ENCODE measurements at regions not wholly inside any gene's neighbourhood (a gene's known extent, or its start where the extent isn't known, plus 50 kb on each side); places are given as distances from the start of the nearest gene placed in this dataset.

- TF ChIP-seq CTCF (IDR thresholded peaks at IDR 0.05): no peak
- no peaks in the 10 kb centered on the region for H3K36me3 Mint-ChIP-seq (ENCODE audit: low read depth)
- no peak overlapping the region for H3K4me3 Mint-ChIP-seq
- H3K9me3 Mint-ChIP-seq: peaks cover 7% of the 10 kb centered on the region
- DNase-seq: no peak
- H3K4me1 Mint-ChIP-seq: no peaks in the 10 kb centered on the region
- H3K27me3 Mint-ChIP-seq (ENCODE audit: low read depth, poor library complexity): peaks cover 3% of the 10 kb centered on the region
- H3K27ac Mint-ChIP-seq: no peak overlapping the region
Measured at GRCh38 chr2:125681976-125682805, 973.8 kb upstream of the GYPC start.

- Mint-ChIP-seq H3K4me1 (no peaks in the 10 kb centered on the region), H3K27me3 (ENCODE audit: low read depth, poor library complexity) (peaks cover 3% of the 10 kb centered on the region), H3K9me3 (no peaks in the 10 kb centered on the region), H3K27ac (no peak overlapping the region), H3K36me3 (ENCODE audit: low read depth) (no peaks in the 10 kb centered on the region), H3K4me3 (no peak overlapping the region)
- DNase-seq: no peak
- no peak for TF ChIP-seq CTCF (IDR thresholded peaks at IDR 0.05)
Measured at GRCh38 chr2:125684256-125684655, 971.7 kb upstream of the GYPC start.

- Mint-ChIP-seq H3K36me3 (ENCODE audit: low read depth) (no peaks in the 10 kb centered on the region), H3K4me1 (no peaks in the 10 kb centered on the region), H3K27ac (no peak overlapping the region), H3K4me3 (no peak overlapping the region), H3K27me3 (ENCODE audit: low read depth, poor library complexity) (peaks cover 3% of the 10 kb centered on the region), H3K9me3 (no peaks in the 10 kb centered on the region)
- no peak for DNase-seq
- no peak for TF ChIP-seq CTCF (IDR thresholded peaks at IDR 0.05)
Measured at GRCh38 chr2:125684932-125685331, 971.0 kb upstream of the GYPC start.

GRCh38 chr2:125696560-125696959 is 959.4 kb upstream of the GYPC start:
- no peaks in the 10 kb centered on the region for H3K9me3 Mint-ChIP-seq
- H3K4me1 Mint-ChIP-seq: no peaks in the 10 kb centered on the region
- H3K27ac Mint-ChIP-seq: no peak overlapping the region
- no peak for DNase-seq
- no peaks in the 10 kb centered on the region for H3K36me3 Mint-ChIP-seq (ENCODE audit: low read depth)
- no peaks in the 10 kb centered on the region for H3K27me3 Mint-ChIP-seq (ENCODE audit: low read depth, poor library complexity)
- TF ChIP-seq CTCF (IDR thresholded peaks at IDR 0.05): no peak
- no peak overlapping the region for H3K4me3 Mint-ChIP-seq

- no peaks in the 10 kb centered on the region for H3K9me3 Mint-ChIP-seq
- H3K36me3 Mint-ChIP-seq (ENCODE audit: low read depth): no peaks in the 10 kb centered on the region
- H3K4me3 Mint-ChIP-seq: no peak overlapping the region
- DNase-seq: no peak
- H3K27me3 Mint-ChIP-seq (ENCODE audit: low read depth, poor library complexity): no peaks in the 10 kb centered on the region
- no peak overlapping the region for H3K27ac Mint-ChIP-seq
- TF ChIP-seq CTCF (IDR thresholded peaks at IDR 0.05): no peak
- H3K4me1 Mint-ChIP-seq: no peaks in the 10 kb centered on the region
Measured at GRCh38 chr2:125698280-125698679, 957.7 kb upstream of the GYPC start.

- H3K27ac Mint-ChIP-seq: no peak overlapping the region
- no peak for DNase-seq
- TF ChIP-seq CTCF (IDR thresholded peaks at IDR 0.05): no peak
- H3K4me1 Mint-ChIP-seq: no peaks in the 10 kb centered on the region
- no peaks in the 10 kb centered on the region for H3K9me3 Mint-ChIP-seq
- no peaks in the 10 kb centered on the region for H3K36me3 Mint-ChIP-seq (ENCODE audit: low read depth)
- peaks cover 3% of the 10 kb centered on the region for H3K27me3 Mint-ChIP-seq (ENCODE audit: low read depth, poor library complexity)
- H3K4me3 Mint-ChIP-seq: no peak overlapping the region
Measured at GRCh38 chr2:125701070-125701469, 954.9 kb upstream of the GYPC start.

All from nephron progenitor cell (in vitro differentiated cells).